NCI-H146 treated with DMSO at 0.1 percent for 48 hours (cell line): ENCODE measurements at regions not wholly inside any gene's neighbourhood (a gene's known extent, or its start where the extent isn't known, plus 50 kb on each side); places are given as distances from the start of the nearest gene placed in this dataset.

Experiments used
- DNase-seq: peaks from one replicate; lab custom pipeline; 2025; ENCODE audit not compliant: unreplicated experiment; lab: John Stamatoyannopoulos, UW

GRCh38 chr12:124399622-124400021 is 104.7 kb downstream of the RFLNA start:
- DNase-seq, result no peak

- DNase-seq, result no peak
Measured at GRCh38 chr12:124398578-124399227, 103.8 kb downstream of the RFLNA start.

- DNase-seq, result no peak
Measured at GRCh38 chr12:124397807-124398577, 103.1 kb downstream of the RFLNA start.

- no peak for DNase-seq
Measured at GRCh38 chr12:124397399-124397679, 102.4 kb downstream of the RFLNA start.

- DNase-seq, result no peak
Measured at GRCh38 chr12:124396544-124397398, 101.9 kb downstream of the RFLNA start.

- no peak for DNase-seq
Measured at GRCh38 chr12:124395986-124396385, 101.1 kb downstream of the RFLNA start.

- DNase-seq, result peak; percentile 35
Measured at GRCh38 chr12:124395284-124395752, 100.4 kb downstream of the RFLNA start.

- no peak for DNase-seq
Measured at GRCh38 chr12:124394462-124395128, 99.7 kb downstream of the RFLNA start.

GRCh38 chr12:124393831-124394230 is 98.9 kb downstream of the RFLNA start:
- no peak for DNase-seq

GRCh38 chr12:124393414-124393790 is 98.5 kb downstream of the RFLNA start:
- no peak for DNase-seq

- no peak for DNase-seq
Measured at GRCh38 chr12:124392667-124393413, 97.9 kb downstream of the RFLNA start.

GRCh38 chr12:124392271-124392666 is 97.4 kb downstream of the RFLNA start:
- no peak for DNase-seq

- no peak for DNase-seq
Measured at GRCh38 chr12:124391340-124392261, 96.7 kb downstream of the RFLNA start.

GRCh38 chr12:124390442-124391097 is 95.7 kb downstream of the RFLNA start:
- no peak for DNase-seq

GRCh38 chr12:124389725-124390441 is 95.0 kb downstream of the RFLNA start:
- DNase-seq, result no peak

- DNase-seq, result no peak
Measured at GRCh38 chr12:124389138-124389724, 94.3 kb downstream of the RFLNA start.

GRCh38 chr12:124388679-124389137 is 93.8 kb downstream of the RFLNA start:
- DNase-seq, result no peak
